NCI-H187 (cell line): ENCODE measurements at regions not wholly inside any gene's neighbourhood (a gene's known extent, or its start where the extent isn't known, plus 50 kb on each side); places are given as distances from the start of the nearest gene placed in this dataset.

Experiments
- DNase-seq, 2 experiments: peaks; one replicate each; lab custom pipeline; 2025; lab: John Stamatoyannopoulos, UW

DNA sequence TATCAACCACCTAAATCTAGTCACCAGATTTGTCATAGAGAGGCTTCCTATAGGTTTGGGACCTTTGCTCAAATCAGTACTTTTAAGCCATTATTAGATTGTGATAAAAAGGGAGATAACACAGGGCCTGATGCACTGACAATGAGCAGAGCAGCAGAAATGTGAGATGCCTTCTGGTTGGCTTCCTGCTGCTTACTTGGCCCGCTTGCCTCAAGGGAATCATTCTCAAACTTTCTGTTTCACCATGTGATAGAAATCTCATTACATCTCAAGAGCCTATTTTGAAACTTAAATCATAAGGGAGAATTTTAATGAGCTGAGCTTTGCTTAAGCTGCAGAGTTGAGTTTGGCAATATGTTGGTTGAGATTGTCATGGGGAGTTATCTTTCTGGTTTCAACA, 606.0 kb downstream of the DHX35 start:
- no peak for DNase-seq

DNA sequence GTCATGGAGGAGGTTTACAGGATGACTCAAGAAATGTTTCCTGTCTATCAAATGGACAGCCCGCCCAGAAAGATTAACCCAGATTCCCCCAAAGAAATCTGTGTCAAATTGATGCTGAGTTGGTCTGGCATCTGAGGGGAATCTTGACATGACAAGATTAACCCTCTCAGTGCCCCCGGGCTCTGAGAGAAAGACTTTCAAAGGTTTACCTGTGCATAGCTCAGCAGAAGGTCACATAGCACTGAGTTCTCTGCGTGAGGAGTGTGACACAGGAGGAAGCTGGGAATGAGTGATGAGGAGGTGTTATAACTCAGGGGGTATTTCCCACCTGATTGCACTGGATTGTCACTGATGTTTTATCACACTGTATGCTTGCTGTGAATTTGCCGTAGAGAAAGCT, 601.2 kb downstream of the DHX35 start:
- DNase-seq: no peak

DNA sequence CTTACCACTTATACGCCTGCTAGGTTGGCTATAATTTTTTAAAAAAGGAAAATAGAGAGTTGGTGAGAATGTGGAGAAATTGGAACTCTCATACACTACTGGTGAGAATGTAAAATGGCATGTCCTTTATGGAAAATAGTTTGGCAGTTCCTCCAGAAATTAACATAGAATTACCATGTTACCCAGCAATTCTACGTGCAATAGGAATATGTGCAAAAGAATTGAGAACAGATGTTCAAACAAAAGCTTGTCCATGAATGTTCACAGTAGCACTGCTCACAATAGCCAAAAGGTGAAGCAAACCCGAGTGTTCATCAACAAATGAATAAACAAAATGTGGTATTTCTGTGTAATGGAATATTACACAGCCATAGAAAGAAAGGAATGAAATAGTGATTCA, 592.2 kb downstream of the DHX35 start:
- DNase-seq: no peak

DNA sequence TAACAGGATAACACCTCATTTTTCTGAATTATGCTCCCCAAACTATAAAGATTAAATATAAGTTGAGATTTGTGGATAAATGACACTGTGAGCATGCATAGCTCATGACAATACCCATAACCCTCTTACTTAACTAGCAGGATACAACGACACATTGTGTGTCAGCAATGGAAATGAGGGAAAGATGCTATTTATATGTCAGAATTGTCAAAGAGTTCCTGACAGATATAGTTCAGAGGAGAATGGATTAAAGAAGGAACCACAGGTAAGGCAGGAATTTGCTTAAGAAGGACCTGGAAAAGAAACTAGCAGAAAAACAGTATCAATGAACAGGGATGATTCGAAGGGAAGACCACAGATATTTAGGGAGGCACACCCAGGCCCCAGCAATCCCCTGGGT, 591.0 kb downstream of the DHX35 start:
- no peak for DNase-seq

DNA sequence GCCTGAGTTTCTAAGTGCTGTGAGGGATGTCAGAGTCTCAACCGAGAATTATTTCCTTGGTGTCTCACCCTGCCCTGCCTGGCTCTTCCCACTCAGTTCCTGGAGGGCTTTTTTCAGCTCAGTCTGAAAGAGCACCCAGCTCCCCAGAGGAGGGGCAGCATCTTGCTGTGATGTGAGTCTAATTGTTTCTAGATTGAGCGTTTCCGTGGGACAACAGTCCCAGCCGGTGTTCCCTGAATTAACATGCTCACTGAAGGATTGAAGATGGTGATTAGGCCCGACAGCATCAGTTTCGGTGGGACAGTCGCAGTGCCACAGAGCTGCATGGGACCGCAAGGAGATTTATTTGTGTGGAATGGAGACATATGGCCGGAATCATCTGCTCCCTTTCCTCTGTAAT, 587.6 kb downstream of the DHX35 start:
- no peak for DNase-seq

DNA sequence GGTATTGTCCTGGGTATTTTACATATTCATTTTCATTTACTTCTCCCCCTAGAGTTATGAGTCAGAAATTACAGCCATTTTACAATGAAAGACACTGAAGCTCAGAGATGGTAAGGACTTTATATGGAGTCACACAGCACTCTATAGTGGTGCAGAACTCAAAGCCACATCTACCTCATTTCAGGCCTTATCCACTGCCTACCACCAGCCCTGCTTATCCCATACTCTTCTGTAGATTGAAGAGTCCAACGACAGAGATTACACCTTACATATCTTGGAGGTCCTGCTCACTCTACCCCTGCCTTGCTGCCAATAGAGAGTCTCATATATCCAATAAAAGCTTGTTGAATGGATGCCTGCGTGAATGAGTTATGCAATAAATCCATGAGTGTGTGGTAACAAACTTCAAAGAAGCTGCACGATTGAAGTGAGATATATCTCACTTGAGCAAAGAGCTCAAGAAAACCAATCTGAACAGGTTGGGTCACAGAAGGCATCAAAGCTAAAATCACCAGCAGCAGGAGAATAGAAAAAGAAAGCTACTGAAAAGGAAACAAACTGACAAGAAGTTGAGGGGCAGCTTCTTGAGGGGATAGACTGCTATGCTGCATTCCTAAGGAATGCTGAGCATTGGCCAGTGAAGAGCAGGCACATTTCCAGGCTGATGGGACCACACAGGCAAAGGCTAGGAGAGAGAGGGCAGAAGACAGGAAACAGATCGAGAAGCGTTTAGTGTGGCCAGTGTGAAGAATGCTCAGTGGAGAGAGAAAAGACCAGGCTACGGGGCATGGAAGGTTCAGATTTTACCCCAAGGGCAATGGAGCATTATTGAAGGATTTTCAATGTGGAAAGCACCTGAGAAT, 585.6 kb downstream of the DHX35 start:
- DNase-seq: no peak

DNA sequence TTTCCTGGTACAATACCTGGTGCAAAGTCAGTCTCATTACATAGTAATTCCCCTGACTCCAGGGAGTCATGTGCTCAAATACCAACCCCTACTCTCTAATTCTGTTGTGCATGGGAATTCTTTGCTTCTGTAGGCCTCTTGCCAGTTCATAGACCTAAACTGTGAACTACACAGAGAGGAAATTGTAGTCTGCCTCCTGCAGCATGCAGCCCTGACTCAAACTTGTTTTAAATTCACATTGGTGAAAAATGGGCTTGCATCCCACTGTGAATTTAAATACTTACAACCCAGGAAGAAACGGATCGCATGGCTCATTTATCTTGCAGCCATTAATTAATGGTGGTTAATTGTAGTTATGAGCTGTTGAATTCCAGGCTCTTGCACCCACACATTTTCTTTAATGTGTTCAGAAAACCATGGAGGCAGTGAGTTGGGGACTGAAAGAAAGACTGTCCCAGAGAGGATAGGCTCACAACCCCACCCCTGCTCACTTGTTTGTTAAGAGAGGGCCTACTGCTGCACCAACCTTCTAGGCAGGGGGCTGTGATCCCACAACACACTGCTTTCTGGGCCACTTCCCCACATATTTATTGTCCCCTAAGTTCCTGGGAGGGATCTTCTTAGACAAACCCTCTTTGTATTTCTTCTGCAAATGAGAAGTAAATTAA, 579.1 kb downstream of the DHX35 start:
- DNase-seq: no peak

DNA sequence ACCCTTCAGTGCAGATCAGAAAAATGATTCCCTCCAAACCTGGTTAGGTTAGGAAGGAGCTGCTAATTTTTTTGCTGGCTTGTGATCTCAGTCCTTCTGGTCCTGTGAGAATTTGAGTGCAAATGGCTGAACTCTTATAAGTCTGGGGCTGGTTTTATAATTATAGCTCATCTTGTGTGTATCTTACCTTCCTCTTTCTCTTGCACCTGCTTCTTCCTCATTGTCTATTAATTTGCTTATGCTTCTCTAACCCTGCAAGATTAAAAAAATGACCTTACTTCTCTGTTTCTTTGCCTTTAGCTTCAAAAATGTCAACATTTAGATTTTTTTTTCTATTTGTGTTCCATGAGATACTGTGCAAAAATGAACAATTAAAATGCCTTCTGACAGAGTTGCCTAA, 576.2 kb downstream of the DHX35 start:
- DNase-seq: no peak

DNA sequence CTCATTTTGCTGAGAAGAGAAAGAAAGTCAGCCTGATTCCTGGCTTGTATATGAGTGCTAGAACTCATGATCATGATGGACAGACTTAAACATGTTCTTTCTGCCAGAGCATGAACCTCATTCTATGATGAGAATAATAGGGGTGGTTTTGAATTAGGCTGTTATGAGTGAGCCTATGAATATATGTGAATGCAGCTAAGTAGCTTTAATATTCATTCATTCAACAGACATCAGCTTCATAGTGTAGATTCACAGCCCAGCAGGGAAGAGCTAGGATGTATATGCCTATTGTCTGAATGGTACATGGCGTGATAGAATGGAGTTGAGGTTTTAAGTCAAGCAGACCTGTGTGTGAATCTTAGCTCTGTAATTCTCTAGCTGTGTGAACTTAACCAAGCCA, 573.2 kb downstream of the DHX35 start:
- no peak for DNase-seq

DNA sequence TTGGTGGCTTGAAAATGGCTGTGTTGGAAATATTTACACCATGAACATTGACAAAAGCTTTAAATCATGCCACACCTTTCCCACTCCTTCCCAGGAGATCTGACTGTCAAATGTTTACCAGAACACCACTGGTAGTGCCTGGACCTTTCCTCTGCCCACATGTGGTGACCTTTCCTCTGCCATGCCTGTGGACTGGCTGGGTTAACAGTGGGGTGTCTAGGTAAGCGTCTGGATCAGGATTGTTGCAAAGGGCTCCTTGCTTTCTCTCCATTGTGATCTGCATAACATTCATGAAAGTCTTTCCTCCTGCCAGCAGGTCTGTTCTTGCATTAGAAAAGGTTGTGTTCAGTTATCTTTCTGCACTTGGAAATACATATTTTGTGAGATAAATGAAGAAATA, 572.7 kb downstream of the DHX35 start:
- no peak for DNase-seq

DNA sequence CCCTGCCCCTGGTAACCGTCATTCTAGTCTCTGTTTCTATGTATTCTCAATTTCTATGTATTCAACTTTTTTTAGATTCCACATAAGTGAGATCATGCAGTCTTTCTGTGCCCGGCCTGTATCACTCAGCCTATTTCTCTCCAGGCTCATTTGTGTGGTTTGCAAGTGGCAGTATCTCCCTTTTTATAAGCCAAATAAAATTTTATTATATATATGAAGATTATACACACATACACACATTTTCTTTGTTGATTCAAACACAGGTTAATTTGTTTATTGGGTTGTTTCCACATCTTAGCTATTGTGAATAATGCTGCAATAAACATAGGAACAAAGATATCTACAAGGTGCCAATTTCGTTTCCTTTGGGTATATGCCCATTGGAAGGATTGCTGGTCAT, 571.7 kb downstream of the DHX35 start:
- DNase-seq: no peak

DNA sequence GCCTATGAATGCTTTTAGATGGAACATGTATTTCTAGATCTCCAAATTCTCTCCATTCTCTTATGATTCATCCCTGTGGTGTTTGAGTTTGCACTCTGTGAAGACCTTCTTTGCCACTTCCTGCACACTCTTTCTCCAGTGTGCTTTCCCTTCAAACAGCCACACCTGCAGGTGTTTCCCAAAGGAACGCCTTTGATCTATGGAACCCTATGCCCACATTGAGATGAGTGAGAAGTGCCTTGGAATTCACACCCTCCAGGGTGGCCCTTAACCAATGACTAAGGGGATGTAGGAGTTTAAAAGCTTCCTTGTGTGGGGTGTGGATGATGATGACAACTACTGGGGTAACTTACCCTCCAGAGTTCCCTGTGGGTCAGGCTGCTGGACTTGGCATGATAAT, 570.1 kb downstream of the DHX35 start:
- DNase-seq: no peak

DNA sequence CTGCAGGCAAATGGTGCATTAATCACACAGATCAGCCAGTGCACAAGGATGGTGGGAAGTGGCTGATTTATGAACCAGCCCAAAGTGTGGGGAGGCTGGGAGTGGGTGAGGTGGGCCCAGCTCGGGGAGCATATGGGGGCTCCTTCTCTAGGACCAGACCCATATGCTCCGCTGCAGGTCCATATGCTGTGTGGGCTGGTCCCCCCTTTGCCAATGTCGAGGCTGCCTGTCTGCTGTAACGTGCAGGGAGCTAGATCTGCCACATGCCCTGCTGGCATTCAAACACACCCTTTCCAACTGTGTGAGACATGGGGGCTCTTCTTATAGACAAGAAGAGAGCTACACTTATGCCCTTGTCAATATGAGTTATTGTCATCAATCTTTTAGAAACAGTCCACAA, 566.3 kb downstream of the DHX35 start:
- no peak for DNase-seq

DNA sequence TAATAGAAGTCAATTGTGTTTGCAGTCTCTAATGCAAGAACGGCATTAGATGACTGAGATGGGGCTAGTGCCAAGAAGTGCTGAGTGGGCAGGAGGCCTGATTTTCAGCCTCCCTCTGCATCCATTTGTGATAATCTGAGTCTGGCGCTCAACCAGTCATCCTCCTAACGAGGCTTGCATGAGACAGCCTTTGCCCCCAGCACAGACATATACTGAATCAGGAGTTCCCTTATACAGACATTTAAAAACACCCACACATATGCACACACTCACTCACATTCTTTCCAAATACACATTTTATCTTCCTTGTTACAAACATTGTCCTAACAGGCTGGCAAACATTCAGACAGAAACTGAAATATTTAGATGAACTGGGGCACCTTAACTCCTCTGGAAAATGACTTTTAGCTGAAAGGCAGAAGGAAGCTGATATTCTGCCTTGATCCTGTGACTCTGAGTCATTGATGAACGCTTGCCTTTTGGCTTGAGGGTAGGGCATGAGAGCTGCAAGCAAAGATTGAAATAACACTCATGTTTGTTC, 562.3 kb downstream of the DHX35 start:
- DNase-seq: no peak

DNA sequence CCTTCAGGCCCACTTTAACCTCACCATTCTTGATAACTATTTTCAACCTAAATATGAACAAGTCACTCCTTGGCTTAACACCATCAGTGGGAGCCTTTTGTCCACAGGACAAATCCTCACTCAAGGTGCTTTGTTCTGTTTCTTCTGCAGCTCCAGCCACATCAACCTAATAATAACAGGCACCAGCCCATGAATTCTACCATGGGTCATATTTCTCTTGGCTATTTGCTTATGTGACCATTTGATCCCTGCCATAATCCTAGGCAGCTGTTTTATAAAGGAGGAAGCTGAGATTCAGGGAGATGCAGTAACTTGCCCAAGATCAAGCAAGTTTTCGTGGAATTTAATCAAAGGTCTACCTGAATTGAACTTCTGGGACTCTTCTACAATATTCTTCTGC, 561.3 kb downstream of the DHX35 start:
- DNase-seq: no peak

DNA sequence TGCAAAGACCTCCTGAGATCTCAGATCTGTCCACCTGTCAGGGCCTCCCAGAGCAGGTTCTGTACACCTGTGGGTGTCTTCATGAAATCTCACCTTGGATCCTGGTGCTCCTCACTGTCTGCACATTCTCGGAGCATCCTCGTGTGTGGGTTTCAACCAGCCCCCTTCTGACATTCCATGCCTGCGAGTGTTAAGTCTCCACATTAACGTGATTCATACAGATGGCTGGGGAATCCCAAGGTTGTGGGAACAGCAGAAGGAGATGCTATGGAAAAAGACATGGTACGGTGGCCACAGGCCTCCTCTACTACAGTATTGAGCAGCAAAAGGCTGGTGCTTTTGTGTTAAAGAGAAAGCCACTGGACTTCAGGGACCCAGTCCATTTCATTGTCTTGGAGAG, 556.5 kb downstream of the DHX35 start:
- DNase-seq: no peak

DNA sequence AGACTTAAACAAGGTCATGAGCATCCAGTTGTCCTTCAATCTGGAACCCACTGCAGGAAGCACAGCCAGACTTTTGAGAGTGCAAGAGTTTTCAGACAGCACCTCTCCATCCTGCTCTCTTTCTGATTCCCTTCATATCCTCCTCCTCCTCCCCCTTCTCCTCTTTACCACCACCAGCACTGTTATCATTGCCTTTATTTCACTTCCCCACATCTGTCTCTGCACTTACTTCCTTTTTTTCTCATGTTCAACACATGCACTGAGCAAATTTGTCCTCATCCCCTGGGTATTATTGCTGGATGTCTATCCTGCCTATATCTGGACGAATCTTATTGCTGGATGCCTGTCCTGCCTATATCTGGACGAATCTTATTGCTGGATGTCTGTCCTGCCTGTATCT, 554.8 kb downstream of the DHX35 start:
- DNase-seq: no peak

DNA sequence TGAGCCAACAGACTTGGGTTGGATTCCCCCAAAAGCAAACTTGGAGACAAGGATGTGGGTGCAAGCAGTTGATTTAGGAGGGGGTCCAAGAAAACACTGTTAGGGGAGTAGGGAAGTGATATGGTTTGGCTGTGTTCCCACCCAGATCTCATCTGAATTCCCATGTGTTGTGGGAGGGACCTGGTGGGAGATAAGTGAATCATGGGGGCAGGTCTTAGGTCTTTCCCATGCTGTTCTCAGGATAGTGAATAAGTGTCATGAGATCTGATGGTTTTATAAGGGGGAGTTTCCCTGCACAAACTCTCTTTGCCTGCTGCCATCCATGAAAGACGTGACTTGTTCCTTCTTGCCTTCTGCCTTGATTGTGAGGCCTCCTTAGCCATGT, 542.6 kb downstream of the DHX35 start:
- DNase-seq: no peak

DNA sequence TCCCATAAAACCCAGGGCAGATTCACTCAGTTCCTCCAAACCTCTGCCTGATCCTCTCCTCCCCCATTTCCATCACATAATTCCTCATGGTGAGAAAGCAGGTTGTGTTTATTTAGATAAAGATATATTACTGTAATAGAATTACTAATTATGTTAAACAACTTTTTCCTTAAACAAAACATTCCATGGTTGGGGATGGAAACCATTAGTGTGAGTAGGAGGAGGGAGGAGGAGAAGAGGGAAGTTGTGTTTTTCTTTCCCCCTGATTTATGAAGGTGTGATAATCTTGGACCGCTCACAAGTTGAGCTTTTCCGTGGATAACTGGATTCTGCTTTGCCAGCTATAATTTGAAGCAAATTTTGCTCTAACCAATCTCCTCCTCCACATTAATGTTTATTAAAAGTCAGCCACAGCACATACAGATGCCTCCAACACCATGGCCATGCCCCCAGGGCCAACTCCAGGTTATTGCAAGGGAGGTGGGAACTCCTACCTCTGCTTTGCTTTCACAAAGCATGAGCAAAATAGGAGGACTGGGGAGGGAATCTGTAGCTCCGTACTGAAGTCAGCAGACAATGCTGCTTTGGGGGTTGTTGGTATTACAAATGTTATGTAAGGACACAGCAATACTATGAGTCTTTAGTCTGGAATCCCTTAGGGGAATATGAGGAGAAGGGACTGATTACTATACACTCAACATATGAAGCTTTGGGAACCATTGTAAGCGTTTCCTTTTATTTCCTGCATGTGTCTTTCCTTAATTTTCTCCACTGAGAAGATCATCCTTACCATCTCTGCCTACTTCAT, 542.0 kb downstream of the DHX35 start:
- no peak for DNase-seq

DNA sequence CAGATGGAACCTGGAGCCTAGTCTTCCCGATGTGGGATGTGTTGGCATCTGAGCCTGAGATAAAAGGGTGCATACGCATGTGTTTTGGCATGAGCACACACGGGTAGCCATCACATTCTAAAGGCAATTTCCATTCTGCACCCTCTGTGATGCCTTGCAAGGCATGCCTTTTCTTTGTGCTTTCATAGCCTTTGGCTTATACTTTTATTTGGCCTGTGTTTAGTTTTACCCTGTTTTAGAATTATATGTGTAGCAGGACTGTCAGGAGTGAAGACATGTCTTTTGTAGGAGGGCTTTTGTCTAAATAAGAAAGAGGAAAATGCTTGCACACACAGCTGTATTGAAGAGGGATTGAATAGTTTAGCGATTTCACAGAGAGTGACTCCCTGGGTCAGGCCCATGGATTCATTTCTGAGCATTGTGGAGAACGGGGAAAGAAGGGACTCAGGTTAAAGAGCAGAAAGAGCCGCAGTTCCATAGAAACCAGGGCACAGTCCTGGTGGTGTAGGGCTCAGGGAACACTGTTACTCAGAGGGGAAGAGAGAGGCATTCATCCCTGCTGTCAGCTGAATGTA, 530.2 kb downstream of the DHX35 start:
- DNase-seq: no peak

DNA sequence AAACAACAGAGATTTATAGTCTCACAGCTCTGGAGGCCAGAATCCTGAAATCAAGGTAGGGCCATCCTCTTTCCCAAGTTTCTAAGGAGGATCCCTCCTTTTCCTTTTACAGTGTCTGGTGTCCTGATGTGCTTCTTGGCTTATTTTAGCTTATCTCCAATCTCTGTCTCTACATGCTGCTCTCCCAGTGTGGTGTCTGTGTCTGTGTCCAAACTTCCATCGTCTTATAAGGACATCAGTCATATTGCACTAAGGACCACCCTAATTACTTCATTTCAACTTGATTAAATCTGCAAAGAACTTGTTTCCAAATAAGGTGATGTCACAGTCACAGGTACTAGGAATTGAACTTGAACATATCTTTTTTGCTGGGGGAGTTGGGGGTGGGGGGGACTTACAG, 529.6 kb downstream of the DHX35 start:
- no peak for DNase-seq

DNA sequence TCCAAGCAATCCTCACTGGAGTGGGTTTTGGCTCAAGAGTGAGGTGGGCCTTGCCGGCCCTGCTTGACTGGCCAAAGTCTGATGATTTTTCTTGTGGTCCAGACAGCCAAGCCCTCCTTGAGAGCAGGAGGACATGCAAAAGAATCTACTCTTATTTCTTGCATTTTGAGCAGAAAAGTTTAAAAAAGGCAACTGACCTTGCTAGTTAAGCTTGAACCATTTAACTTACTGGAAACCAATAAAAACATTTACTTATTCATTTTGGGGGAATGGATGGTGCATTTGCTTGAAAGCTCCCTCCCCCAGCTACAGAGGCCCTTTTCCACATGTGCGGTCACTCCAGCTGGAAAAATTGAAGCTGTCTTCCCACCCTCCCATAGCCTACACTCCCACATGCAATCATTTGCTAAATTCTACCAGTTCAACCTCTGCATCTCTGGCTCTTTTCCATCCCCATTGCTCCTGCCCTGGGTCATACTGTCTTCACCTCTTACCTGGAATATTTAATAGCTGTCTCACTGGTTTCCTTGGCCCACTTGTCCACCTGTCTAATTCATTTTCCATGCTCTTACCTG, 527.9 kb downstream of the DHX35 start:
- DNase-seq: no peak
